WTC11 (cell line): ENCODE measurements at regions not wholly inside any gene's neighbourhood (a gene's known extent, or its start where the extent isn't known, plus 50 kb on each side); places are given as distances from the start of the nearest gene placed in this dataset.

Experiments
- ATAC-seq: fragments of 200-7000 bp; cut with Tn5 transposase; 2 replicates; pipeline ENCODE4 v1.10.0; 2021; ENCODE audit warnings: mild to moderate bottlenecking, moderate library complexity
- CTCF ChIA-PET: fragments of 300-600 bp; sonication (Branson Sonifier 250); formaldehyde crosslinking; loops from one replicate; lab custom pipeline; 2021; ENCODE audit warnings: antibody characterized with exemption; lab: Charles Lee
- POLR2A ChIA-PET: fragments of 350-600 bp; sonication (Branson Sonifier 250); formaldehyde crosslinking; loops from one replicate; lab custom pipeline; 2021; ENCODE audit warnings: antibody characterized with exemption; lab: Charles Lee
- DNase-seq: peaks from one replicate; pipeline ENCODE4 v3.0.0; 2021; ENCODE audit warnings: low spot score
- H3K27ac Mint-ChIP-seq: 2 replicates; pipeline ENCODE4 v1.8.0; 2021; ENCODE audit warnings: mixed read lengths
- H3K27me3 Mint-ChIP-seq: 2 replicates; pipeline ENCODE4 v1.8.0; 2021; ENCODE audit warnings: low read depth, mild to moderate bottlenecking, moderate library complexity, mixed read lengths
- H3K36me3 Mint-ChIP-seq: 2 replicates; pipeline ENCODE4 v1.8.0; 2021; ENCODE audit warnings: mixed read lengths
- H3K4me1 Mint-ChIP-seq: 2 replicates; pipeline ENCODE4 v1.8.0; 2022; ENCODE audit warnings: mixed read lengths
- H3K4me3 Mint-ChIP-seq: 2 replicates; pipeline ENCODE4 v1.8.0; 2021; ENCODE audit warnings: mild to moderate bottlenecking, moderate library complexity, mixed read lengths
- H3K9me3 Mint-ChIP-seq: 2 replicates; pipeline ENCODE4 v1.8.0; 2021; ENCODE audit warnings: mixed read lengths
- ATF1 ChIP-seq: sonication (generic); formaldehyde crosslinking; IDR thresholded peaks from 2 replicates; pipeline ENCODE4 v1.8.1; 2023; ENCODE audit warnings: mild to moderate bottlenecking, moderate library complexity, missing genetic modification reagents
- CREM ChIP-seq: sonication (generic); formaldehyde crosslinking; IDR thresholded peaks from 2 replicates; pipeline ENCODE4 v1.8.1; 2022; ENCODE audit warnings: mild to moderate bottlenecking, missing genetic modification reagents, moderate library complexity
- IRF2 ChIP-seq: sonication (generic); formaldehyde crosslinking; IDR thresholded peaks from 2 replicates; pipeline ENCODE4 v1.8.0; 2022; ENCODE audit warnings: low read depth, missing genetic modification reagents, borderline replicate concordance
- JUN ChIP-seq: sonication (generic); formaldehyde crosslinking; IDR thresholded peaks from 2 replicates; pipeline ENCODE4 v1.8.0; 2023; ENCODE audit warnings: mild to moderate bottlenecking, missing genetic modification reagents
- KAT7 ChIP-seq: sonication (generic); formaldehyde crosslinking; IDR thresholded peaks from 2 replicates; pipeline ENCODE4 v1.8.1; 2023; ENCODE audit warnings: missing genetic modification reagents, mild to moderate bottlenecking, borderline replicate concordance
- NFE2L1 ChIP-seq: sonication (generic); formaldehyde crosslinking; IDR thresholded peaks from 2 replicates; pipeline ENCODE4 v1.8.1; 2023; ENCODE audit warnings: missing genetic modification reagents
- SOX15 ChIP-seq: fragments of 250-450 bp; sonication (Bioruptor Pico); IDR thresholded peaks from 2 replicates; pipeline ENCODE4 v1.9.0; 2021; ENCODE audit warnings: mild to moderate bottlenecking
- TEAD4 ChIP-seq: sonication (generic); formaldehyde crosslinking; IDR thresholded peaks from 2 replicates; pipeline ENCODE4 v1.8.0; 2022; ENCODE audit warnings: mild to moderate bottlenecking, missing genetic modification reagents
- ZNF317 ChIP-seq: sonication (generic); formaldehyde crosslinking; IDR thresholded peaks from 2 replicates; pipeline ENCODE4 v1.8.1; 2023; ENCODE audit warnings: low read depth, mild to moderate bottlenecking, moderate library complexity, missing genetic modification reagents, borderline replicate concordance
- TF ChIP-seq, protein P1 (sequence below): sonication (generic); formaldehyde crosslinking; IDR thresholded peaks from 2 replicates; pipeline ENCODE4 v1.8.0; 2022; ENCODE audit warnings: mild to moderate bottlenecking, missing genetic modification reagents
- TF ChIP-seq, protein P2 (sequence below): fragments of 250-450 bp; sonication (Bioruptor Pico); IDR thresholded peaks from 2 replicates; pipeline ENCODE4 v1.9.0; 2021; ENCODE audit warnings: mild to moderate bottlenecking
- TF ChIP-seq, protein P3 (sequence below): sonication (generic); formaldehyde crosslinking; IDR thresholded peaks from 2 replicates; pipeline ENCODE4 v1.8.1; 2023; ENCODE audit warnings: mild to moderate bottlenecking, missing genetic modification reagents
- TF ChIP-seq, protein P4 (sequence below): fragments of 250-450 bp; sonication (Bioruptor Pico); IDR thresholded peaks from 2 replicates; pipeline ENCODE4 v1.9.0; 2021; ENCODE audit warnings: mild to moderate bottlenecking, borderline replicate concordance
- TF ChIP-seq, protein P5 (sequence below): fragments of 250-450 bp; sonication (Bioruptor Pico); conservative IDR thresholded peaks from 2 replicates; pipeline ENCODE4 v1.9.0; 2021; ENCODE audit warnings: mild to moderate bottlenecking
- TF ChIP-seq, protein P6 (sequence below): sonication (generic); formaldehyde crosslinking; IDR thresholded peaks from 2 replicates; pipeline ENCODE4 v1.8.1; 2022; ENCODE audit warnings: mild to moderate bottlenecking, moderate library complexity, missing genetic modification reagents
- TF ChIP-seq, protein P7 (sequence below): sonication (generic); formaldehyde crosslinking; IDR thresholded peaks from 2 replicates; pipeline ENCODE4 v1.8.1; 2022; ENCODE audit warnings: mild to moderate bottlenecking, missing genetic modification reagents, moderate library complexity, borderline replicate concordance
- TF ChIP-seq, protein P8 (sequence below): sonication (generic); formaldehyde crosslinking; IDR thresholded peaks from 2 replicates; pipeline ENCODE4 v1.8.0; 2022; ENCODE audit warnings: mild to moderate bottlenecking, missing genetic modification reagents
- TF ChIP-seq, protein P9 (sequence below): fragments of 250-450 bp; sonication (Bioruptor Pico); IDR thresholded peaks from 2 replicates; pipeline ENCODE4 v2.1.2; 2022; ENCODE audit warnings: mild to moderate bottlenecking, moderate library complexity

- no peak for TF ChIP-seq TEAD4
- no peak for TF ChIP-seq SOX15
- no peak for TF ChIP-seq JUN
- TF ChIP-seq, protein P1, sequence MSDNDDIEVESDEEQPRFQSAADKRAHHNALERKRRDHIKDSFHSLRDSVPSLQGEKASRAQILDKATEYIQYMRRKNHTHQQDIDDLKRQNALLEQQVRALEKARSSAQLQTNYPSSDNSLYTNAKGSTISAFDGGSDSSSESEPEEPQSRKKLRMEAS (CRISPR knock-in tag), result no peak
- ChIA-PET CTCF (no interaction called here), POLR2A (no interaction called here)
- no peak overlapping the region for H3K4me3 Mint-ChIP-seq
- no peak for DNase-seq
- peaks cover 10% of the 10 kb centered on the region for H3K4me1 Mint-ChIP-seq
- peaks cover 3% of the 10 kb centered on the region; the same call in 1 of the 2 replicates for H3K27me3 Mint-ChIP-seq
- no peaks in the 10 kb centered on the region for H3K36me3 Mint-ChIP-seq
- no peaks in the 10 kb centered on the region for H3K9me3 Mint-ChIP-seq
- ATAC-seq, result no peak
- H3K27ac Mint-ChIP-seq, result no peak overlapping the region
Measured at GRCh38 chr16:86313631-86314030, 196.7 kb upstream of the FOXF1 start.

DNA sequence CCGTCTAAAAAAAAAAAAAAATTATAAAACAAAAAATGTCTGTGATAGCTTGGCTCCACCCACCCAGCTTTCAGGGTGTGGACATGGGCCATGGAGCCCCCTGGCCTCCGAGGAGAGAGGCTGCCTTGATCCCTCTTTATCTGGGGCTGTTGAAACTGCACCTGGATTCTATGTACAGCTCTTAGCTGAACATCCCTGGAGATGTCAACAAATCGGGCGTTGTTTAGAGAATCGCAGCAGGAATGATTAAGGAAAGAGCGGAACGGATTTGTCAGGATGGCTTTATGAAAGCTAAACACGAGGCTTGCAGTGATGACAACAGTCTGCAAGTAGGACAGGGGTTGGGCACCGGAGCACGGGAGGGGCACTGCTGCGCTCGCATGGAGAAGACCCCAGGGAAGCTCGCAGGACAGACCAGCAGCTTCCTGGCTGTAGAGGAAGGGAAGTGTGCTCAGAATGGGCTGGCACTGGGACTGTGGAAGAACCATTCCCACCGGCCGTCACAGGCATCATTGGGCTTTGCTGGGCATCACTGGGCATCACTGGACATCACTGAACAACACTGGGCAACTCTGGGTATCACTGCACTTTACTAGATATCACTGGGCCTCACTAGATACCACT is 195.8 kb upstream of the FOXF1 start:
- peaks cover 3% of the 10 kb centered on the region; the same call in 1 of the 2 replicates for H3K27me3 Mint-ChIP-seq
- CTCF ChIA-PET, result interaction anchor here (1.1 kb wide), 1 partner anchor 62 kb away, joined by 3 read pairs; no protein-coding TSS in a partner anchor
- H3K36me3 Mint-ChIP-seq, result no peaks in the 10 kb centered on the region
- H3K4me3 Mint-ChIP-seq, result no peak overlapping the region
- H3K9me3 Mint-ChIP-seq, result no peaks in the 10 kb centered on the region
- ATAC-seq (no peak), DNase-seq (no peak)
- no peak overlapping the region for H3K27ac Mint-ChIP-seq
- POLR2A ChIA-PET, result no interaction called here
- peaks cover 9% of the 10 kb centered on the region; the same call in 1 of the 2 replicates for H3K4me1 Mint-ChIP-seq
- TF ChIP-seq, protein P2, sequence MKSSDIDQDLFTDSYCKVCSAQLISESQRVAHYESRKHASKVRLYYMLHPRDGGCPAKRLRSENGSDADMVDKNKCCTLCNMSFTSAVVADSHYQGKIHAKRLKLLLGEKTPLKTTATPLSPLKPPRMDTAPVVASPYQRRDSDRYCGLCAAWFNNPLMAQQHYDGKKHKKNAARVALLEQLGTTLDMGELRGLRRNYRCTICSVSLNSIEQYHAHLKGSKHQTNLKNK, result no peak
- TF ChIP-seq, protein P3, sequence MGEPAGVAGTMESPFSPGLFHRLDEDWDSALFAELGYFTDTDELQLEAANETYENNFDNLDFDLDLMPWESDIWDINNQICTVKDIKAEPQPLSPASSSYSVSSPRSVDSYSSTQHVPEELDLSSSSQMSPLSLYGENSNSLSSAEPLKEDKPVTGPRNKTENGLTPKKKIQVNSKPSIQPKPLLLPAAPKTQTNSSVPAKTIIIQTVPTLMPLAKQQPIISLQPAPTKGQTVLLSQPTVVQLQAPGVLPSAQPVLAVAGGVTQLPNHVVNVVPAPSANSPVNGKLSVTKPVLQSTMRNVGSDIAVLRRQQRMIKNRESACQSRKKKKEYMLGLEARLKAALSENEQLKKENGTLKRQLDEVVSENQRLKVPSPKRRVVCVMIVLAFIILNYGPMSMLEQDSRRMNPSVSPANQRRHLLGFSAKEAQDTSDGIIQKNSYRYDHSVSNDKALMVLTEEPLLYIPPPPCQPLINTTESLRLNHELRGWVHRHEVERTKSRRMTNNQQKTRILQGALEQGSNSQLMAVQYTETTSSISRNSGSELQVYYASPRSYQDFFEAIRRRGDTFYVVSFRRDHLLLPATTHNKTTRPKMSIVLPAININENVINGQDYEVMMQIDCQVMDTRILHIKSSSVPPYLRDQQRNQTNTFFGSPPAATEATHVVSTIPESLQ (CRISPR knock-in tag), result no peak
- TF ChIP-seq KAT7 (CRISPR knock-in tag), result no peak
- no peak for TF ChIP-seq IRF2 (CRISPR knock-in tag)
- no peak for TF ChIP-seq CREM (CRISPR knock-in tag)
- TF ChIP-seq, protein P4, sequence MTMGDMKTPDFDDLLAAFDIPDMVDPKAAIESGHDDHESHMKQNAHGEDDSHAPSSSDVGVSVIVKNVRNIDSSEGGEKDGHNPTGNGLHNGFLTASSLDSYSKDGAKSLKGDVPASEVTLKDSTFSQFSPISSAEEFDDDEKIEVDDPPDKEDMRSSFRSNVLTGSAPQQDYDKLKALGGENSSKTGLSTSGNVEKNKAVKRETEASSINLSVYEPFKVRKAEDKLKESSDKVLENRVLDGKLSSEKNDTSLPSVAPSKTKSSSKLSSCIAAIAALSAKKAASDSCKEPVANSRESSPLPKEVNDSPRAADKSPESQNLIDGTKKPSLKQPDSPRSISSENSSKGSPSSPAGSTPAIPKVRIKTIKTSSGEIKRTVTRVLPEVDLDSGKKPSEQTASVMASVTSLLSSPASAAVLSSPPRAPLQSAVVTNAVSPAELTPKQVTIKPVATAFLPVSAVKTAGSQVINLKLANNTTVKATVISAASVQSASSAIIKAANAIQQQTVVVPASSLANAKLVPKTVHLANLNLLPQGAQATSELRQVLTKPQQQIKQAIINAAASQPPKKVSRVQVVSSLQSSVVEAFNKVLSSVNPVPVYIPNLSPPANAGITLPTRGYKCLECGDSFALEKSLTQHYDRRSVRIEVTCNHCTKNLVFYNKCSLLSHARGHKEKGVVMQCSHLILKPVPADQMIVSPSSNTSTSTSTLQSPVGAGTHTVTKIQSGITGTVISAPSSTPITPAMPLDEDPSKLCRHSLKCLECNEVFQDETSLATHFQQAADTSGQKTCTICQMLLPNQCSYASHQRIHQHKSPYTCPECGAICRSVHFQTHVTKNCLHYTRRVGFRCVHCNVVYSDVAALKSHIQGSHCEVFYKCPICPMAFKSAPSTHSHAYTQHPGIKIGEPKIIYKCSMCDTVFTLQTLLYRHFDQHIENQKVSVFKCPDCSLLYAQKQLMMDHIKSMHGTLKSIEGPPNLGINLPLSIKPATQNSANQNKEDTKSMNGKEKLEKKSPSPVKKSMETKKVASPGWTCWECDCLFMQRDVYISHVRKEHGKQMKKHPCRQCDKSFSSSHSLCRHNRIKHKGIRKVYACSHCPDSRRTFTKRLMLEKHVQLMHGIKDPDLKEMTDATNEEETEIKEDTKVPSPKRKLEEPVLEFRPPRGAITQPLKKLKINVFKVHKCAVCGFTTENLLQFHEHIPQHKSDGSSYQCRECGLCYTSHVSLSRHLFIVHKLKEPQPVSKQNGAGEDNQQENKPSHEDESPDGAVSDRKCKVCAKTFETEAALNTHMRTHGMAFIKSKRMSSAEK (CRISPR knock-in tag), result no peak
- no peak for TF ChIP-seq SOX15
- TF ChIP-seq ATF1 (CRISPR knock-in tag), result no peak
- TF ChIP-seq, protein P5, sequence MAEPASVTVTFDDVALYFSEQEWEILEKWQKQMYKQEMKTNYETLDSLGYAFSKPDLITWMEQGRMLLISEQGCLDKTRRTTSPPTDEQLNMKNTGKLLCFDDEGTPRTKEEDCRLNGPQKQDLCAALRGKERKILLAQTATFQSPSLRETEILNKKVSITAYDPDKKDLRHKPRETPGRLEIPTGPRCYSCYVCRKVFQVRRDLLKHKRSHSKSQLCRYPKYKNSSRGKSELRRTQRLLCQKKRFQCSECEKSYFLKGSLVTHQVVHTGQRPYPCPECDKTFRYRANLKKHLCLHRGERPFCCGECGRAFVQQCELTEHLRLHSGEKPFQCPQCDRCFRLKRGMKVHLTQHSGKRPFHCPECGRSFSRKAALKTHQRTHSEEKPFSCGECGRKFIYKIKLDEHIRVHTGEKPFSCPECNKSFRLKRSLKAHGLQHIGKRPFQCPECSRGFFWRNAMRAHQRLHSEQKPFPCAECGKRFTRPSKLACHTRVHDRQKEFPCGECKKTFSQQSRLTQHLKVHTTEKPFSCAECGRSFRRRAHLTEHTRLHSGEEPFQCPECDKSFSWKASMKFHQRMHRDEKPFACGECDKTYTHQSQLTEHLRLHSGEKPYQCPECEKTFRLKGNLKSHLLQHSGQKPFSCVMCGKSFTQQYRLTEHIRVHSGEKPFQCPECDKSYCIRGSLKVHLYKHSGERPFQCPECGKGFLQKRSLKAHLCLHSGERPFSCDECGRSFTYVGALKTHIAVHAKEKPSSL, result no peak
- TF ChIP-seq, protein P6, sequence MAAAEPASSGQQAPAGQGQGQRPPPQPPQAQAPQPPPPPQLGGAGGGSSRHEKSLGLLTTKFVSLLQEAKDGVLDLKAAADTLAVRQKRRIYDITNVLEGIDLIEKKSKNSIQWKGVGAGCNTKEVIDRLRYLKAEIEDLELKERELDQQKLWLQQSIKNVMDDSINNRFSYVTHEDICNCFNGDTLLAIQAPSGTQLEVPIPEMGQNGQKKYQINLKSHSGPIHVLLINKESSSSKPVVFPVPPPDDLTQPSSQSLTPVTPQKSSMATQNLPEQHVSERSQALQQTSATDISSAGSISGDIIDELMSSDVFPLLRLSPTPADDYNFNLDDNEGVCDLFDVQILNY, result no peak
- TF ChIP-seq, protein P7, sequence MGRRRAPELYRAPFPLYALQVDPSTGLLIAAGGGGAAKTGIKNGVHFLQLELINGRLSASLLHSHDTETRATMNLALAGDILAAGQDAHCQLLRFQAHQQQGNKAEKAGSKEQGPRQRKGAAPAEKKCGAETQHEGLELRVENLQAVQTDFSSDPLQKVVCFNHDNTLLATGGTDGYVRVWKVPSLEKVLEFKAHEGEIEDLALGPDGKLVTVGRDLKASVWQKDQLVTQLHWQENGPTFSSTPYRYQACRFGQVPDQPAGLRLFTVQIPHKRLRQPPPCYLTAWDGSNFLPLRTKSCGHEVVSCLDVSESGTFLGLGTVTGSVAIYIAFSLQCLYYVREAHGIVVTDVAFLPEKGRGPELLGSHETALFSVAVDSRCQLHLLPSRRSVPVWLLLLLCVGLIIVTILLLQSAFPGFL (CRISPR knock-in tag), result no peak
- no peak for TF ChIP-seq NFE2L1 (CRISPR knock-in tag)
- TF ChIP-seq, protein P8, sequence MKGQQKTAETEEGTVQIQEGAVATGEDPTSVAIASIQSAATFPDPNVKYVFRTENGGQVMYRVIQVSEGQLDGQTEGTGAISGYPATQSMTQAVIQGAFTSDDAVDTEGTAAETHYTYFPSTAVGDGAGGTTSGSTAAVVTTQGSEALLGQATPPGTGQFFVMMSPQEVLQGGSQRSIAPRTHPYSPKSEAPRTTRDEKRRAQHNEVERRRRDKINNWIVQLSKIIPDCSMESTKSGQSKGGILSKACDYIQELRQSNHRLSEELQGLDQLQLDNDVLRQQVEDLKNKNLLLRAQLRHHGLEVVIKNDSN, result no peak
- TF ChIP-seq, protein P9, sequence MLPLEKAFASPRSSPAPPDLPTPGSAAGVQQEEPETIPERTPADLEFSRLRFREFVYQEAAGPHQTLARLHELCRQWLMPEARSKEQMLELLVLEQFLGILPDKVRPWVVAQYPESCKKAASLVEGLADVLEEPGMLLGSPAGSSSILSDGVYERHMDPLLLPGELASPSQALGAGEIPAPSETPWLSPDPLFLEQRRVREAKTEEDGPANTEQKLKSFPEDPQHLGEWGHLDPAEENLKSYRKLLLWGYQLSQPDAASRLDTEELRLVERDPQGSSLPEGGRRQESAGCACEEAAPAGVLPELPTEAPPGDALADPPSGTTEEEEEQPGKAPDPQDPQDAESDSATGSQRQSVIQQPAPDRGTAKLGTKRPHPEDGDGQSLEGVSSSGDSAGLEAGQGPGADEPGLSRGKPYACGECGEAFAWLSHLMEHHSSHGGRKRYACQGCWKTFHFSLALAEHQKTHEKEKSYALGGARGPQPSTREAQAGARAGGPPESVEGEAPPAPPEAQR (CRISPR knock-in tag), result no peak
- TF ChIP-seq ZNF317 (CRISPR knock-in tag), result no peak
